ENCODE measurements at regions not wholly inside any gene's neighbourhood (a gene's known extent, or its start where the extent isn't known, plus 50 kb on each side); places are given as distances from the start of the nearest gene placed in this dataset.

DNA sequence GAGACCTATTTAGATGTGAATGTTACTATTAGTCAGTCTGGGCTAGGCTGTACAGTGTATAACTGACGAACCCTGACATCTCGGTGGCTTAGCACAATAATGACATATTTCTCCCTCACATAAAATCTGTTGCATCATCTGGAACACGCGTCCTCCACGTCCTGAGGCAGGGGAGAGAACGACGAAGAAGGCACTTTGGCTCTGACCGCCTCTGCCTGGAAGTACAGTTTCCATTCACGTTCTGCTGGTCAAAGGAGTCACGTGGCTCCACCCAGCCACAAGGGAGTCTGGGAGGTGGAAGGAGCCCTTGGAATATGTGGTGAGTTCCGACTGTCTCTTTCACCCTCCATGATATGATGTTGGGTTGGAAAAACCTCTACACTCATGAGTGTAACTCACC lies 55.1 kb upstream of the CD82 start:
- ChIA-PET CTCF (no interaction called here), POLR2A (no interaction called here)
- in situ Hi-C loops (cut with HindIII; ENCODE audit: low pct_unique_long_range_greater_than_20kb, low sequenced_read_pairs) (no loop called here), intact Hi-C loops (cut with micrococcal nuclease; ENCODE audit: unreplicated experiment) (no loop called here)
- ATAC-seq: no peak
- Histone ChIP-seq H3K9me3 (ENCODE audit: control insufficient read depth, insufficient read depth, low read depth, low read length) (peaks cover 4% of the 10 kb centered on the region; the same call in 1 of the 2 replicates), H3K27me3 (ENCODE audit: control insufficient read depth, insufficient read depth, low read length) (peaks cover 4% of the 10 kb centered on the region), H3K4me1 (ENCODE audit: control insufficient read depth, insufficient read depth, low read length) (peaks cover 13% of the 10 kb centered on the region), H3K4me3 (ENCODE audit: low read depth in 2 of 2, low read length in 2 of 2) (no peak overlapping the region), H3K27ac (ENCODE audit: low read length) (no peak overlapping the region), H3K36me3 (ENCODE audit: control insufficient read depth, insufficient read depth, low read length) (no peaks in the 10 kb centered on the region)
- no peak for DNase-seq (ENCODE audit: low read depth, low spot score)
- TF ChIP-seq SIN3A (IDR thresholded peaks at IDR 0.05; ENCODE audit: borderline replicate concordance, insufficient read depth, low read depth, low read length) (no peak), REST (IDR thresholded peaks at IDR 0.05; ENCODE audit: insufficient read depth in 1 of 2, low read depth in 2 of 2, low read length in 1 of 2) (no peak), TCF7L2 (IDR thresholded peaks at IDR 0.05; ENCODE audit: low read depth, low read length) (no peak), POLR2AphosphoS5 (IDR thresholded peaks at IDR 0.05; ENCODE audit: low read depth, low read length) (no peak)
- TF ChIP-seq, protein P1, sequence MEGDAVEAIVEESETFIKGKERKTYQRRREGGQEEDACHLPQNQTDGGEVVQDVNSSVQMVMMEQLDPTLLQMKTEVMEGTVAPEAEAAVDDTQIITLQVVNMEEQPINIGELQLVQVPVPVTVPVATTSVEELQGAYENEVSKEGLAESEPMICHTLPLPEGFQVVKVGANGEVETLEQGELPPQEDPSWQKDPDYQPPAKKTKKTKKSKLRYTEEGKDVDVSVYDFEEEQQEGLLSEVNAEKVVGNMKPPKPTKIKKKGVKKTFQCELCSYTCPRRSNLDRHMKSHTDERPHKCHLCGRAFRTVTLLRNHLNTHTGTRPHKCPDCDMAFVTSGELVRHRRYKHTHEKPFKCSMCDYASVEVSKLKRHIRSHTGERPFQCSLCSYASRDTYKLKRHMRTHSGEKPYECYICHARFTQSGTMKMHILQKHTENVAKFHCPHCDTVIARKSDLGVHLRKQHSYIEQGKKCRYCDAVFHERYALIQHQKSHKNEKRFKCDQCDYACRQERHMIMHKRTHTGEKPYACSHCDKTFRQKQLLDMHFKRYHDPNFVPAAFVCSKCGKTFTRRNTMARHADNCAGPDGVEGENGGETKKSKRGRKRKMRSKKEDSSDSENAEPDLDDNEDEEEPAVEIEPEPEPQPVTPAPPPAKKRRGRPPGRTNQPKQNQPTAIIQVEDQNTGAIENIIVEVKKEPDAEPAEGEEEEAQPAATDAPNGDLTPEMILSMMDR (IDR thresholded peaks at IDR 0.05): no peak
- BruUV-seq (replicated peaks): no TSS peak

GRCh38 chr11:44512818-44513217 lies 52.6 kb upstream of the CD82 start:
- Histone ChIP-seq H3K9me3 (ENCODE audit: control insufficient read depth, insufficient read depth, low read depth, low read length) (no peaks in the 10 kb centered on the region), H3K36me3 (ENCODE audit: control insufficient read depth, insufficient read depth, low read length) (no peaks in the 10 kb centered on the region), H3K27me3 (ENCODE audit: control insufficient read depth, insufficient read depth, low read length) (peaks cover 4% of the 10 kb centered on the region), H3K4me3 (ENCODE audit: low read depth in 2 of 2, low read length in 2 of 2) (no peak overlapping the region), H3K27ac (ENCODE audit: low read length) (no peak overlapping the region), H3K4me1 (ENCODE audit: control insufficient read depth, insufficient read depth, low read length) (no peaks in the 10 kb centered on the region)
- ChIA-PET POLR2A (no interaction called here), CTCF (interaction anchor here (0.6 kb wide), 1 partner anchor 419 kb away, joined by 5 read pairs; no protein-coding TSS in a partner anchor)
- intact Hi-C loops (cut with micrococcal nuclease; ENCODE audit: unreplicated experiment) (no loop called here), in situ Hi-C loops (cut with HindIII; ENCODE audit: low pct_unique_long_range_greater_than_20kb, low sequenced_read_pairs) (no loop called here)
- DNase-seq (ENCODE audit: low read depth, low spot score): no peak
- no peak for ATAC-seq
- TF ChIP-seq REST (IDR thresholded peaks at IDR 0.05; ENCODE audit: insufficient read depth in 1 of 2, low read depth in 2 of 2, low read length in 1 of 2) (no peak), TCF7L2 (IDR thresholded peaks at IDR 0.05; ENCODE audit: low read depth, low read length) (no peak), POLR2AphosphoS5 (IDR thresholded peaks at IDR 0.05; ENCODE audit: low read depth, low read length) (no peak), SIN3A (IDR thresholded peaks at IDR 0.05; ENCODE audit: borderline replicate concordance, insufficient read depth, low read depth, low read length) (no peak)
- TF ChIP-seq, protein P1 (IDR thresholded peaks at IDR 0.05): no peak
- BruUV-seq (replicated peaks): no TSS peak

Data from Panc1 (cell line).